ENCODE measurements at regions not wholly inside any gene's neighbourhood (a gene's known extent, or its start where the extent isn't known, plus 50 kb on each side); places are given as distances from the start of the nearest gene placed in this dataset.

GRCh38 chr21:43313939-43314405 is 113.0 kb downstream of the SIK1 start:
- TF ChIP-seq GATA2 (IDR thresholded peaks at IDR 0.05; ENCODE audit: low read depth, low read length) (no peak), GATA3 (IDR thresholded peaks at IDR 0.05; ENCODE audit: low read depth, low read length) (no peak)
